Right lobe of liver (tissue), 4 donors: ENCODE measurements at regions not wholly inside any gene's neighbourhood (a gene's known extent, or its start where the extent isn't known, plus 50 kb on each side); places are given as distances from the start of the nearest gene placed in this dataset.

Experiments
- CTCF ChIP-seq, 4 donors: fragments of 200-600 bp in 3 of 4; fragments of 450-650 bp in 1 of 4; IDR thresholded peaks; one replicate each; pipeline versions ENCODE4 v1.5.1 to v1.8.0; 2016 to 2022; ENCODE audit warnings: antibody characterized with exemption in 4 of 4, mild to moderate bottlenecking in 2 of 4
- POLR2A ChIP-seq: fragments of 450-650 bp; IDR thresholded peaks from one replicate; pipeline ENCODE4 v1.6.1; 2017; ENCODE audit warnings: antibody characterized with exemption, mild to moderate bottlenecking
- donor health status: DM: no; HTN: no; CAD: no.
- donor health status: DM: no; HTN: no; CAD: no.
- donor health status: DM: no; HTN: yes; CAD: no.

- TF ChIP-seq CTCF (IDR thresholded peaks at IDR 0.05): no peak
- no peak for TF ChIP-seq POLR2A
Measured at GRCh38 chr3:144437989-144438388, 466.4 kb downstream of the DIPK2A start.
